A673 (cell line): ENCODE measurements at regions not wholly inside any gene's neighbourhood (a gene's known extent, or its start where the extent isn't known, plus 50 kb on each side); places are given as distances from the start of the nearest gene placed in this dataset.

Experiments
- CTCF ChIP-seq: fragments of 300-800, 200-600 bp; sonication (generic); conservative IDR thresholded peaks from 2 replicates; pipeline ENCODE4 v1.5.1; 2017; ENCODE audit warnings: low read depth, mild to moderate bottlenecking, antibody characterized with exemption, low read length, moderate library complexity, mixed read lengths
- EZH2 ChIP-seq: fragments of 200-600 bp; sonication (generic); IDR thresholded peaks from 2 replicates; pipeline ENCODE4 v1.6.1; 2017; ENCODE audit warnings: borderline replicate concordance, low read depth, mild to moderate bottlenecking, mixed read lengths, antibody characterized with exemption, low read length; ENCODE audit not compliant: poor library complexity, severe bottlenecking

- no peak for TF ChIP-seq CTCF
- no peak for TF ChIP-seq EZH2
Observed at GRCh38 chr2:216554286-216554685, 55.6 kb downstream of the RPL37A start.
